ENCODE measurements at regions not wholly inside any gene's neighbourhood (a gene's known extent, or its start where the extent isn't known, plus 50 kb on each side); places are given as distances from the start of the nearest gene placed in this dataset.

DNA sequence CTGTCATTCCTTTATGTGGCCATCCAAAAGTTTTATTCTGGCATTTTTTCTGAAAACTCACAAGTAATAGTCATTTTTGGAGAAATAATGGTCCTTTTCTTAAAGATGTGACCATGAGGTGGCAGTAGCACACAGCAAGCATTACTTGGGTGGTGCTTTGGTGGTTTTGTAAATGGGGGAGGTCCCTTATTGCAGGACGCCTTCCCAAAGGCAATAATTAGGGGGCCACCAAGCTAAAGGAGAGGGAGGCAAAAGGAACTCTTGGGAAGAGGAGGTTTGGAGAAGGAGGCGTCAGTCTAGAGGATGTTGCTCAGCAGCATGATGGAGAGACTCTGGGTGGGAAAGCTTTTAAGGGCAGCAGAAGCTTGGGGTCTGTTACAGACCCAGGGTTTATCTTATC lies 422.6 kb upstream of the MMS22L start:
- TF ChIP-seq RAD21 (IDR thresholded peaks at IDR 0.05 in 1 of 2, conservative IDR thresholded peaks at IDR 0.05 in 1 of 2; ENCODE audit: low read depth in 2 of 2, low read length in 2 of 2) = peak; percentile 94
- TF ChIP-seq TBP (IDR thresholded peaks at IDR 0.05; ENCODE audit: low read depth, low read length) = no peak
- TF ChIP-seq, protein P1, sequence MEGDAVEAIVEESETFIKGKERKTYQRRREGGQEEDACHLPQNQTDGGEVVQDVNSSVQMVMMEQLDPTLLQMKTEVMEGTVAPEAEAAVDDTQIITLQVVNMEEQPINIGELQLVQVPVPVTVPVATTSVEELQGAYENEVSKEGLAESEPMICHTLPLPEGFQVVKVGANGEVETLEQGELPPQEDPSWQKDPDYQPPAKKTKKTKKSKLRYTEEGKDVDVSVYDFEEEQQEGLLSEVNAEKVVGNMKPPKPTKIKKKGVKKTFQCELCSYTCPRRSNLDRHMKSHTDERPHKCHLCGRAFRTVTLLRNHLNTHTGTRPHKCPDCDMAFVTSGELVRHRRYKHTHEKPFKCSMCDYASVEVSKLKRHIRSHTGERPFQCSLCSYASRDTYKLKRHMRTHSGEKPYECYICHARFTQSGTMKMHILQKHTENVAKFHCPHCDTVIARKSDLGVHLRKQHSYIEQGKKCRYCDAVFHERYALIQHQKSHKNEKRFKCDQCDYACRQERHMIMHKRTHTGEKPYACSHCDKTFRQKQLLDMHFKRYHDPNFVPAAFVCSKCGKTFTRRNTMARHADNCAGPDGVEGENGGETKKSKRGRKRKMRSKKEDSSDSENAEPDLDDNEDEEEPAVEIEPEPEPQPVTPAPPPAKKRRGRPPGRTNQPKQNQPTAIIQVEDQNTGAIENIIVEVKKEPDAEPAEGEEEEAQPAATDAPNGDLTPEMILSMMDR (IDR thresholded peaks at IDR 0.05; ENCODE audit: control extremely low read depth in 1 of 3, insufficient read depth in 1 of 3, low read depth in 1 of 3, low read length in 3 of 3) = peak in 2 of 3 experiments; percentile 60 to 62; a peak in 3 of 4 replicates
- no peak for TF ChIP-seq TCF12 (IDR thresholded peaks at IDR 0.05; ENCODE audit: low read depth, low read length)
- TF ChIP-seq BRCA1 (IDR thresholded peaks at IDR 0.05; ENCODE audit: low read depth, low read length) = no peak
- TF ChIP-seq SAP30 (IDR thresholded peaks at IDR 0.05; ENCODE audit: insufficient read depth, insufficient replicate concordance, low read length) = no peak
- Histone ChIP-seq H4K91ac (replicated peaks; ENCODE audit: insufficient read length, low read length) (peak overlapping the region; percentile 81), H3K4me3 (ENCODE audit: extremely low read depth in 1 of 4, insufficient read depth in 2 of 4, low read depth in 3 of 4, low read length in 4 of 4) (no peak overlapping the region), H3K9me3 (ENCODE audit: insufficient read depth in 2 of 2, low read depth in 1 of 2, low read length in 1 of 2) (no peaks in the 10 kb centered on the region), H2BK12ac (ENCODE audit: low read depth, low read length) (no peak overlapping the region; the same call in 1 of the 2 replicates), H3K4me2 (ENCODE audit: insufficient read depth in 1 of 2, low read depth in 2 of 2, low read length in 2 of 2) (no peak overlapping the region), H3K56ac (replicated peaks; ENCODE audit: insufficient read length, low read depth, low read length) (no peak overlapping the region), H3K27me3 (replicated peaks in 1 of 4; ENCODE audit: control insufficient read depth in 3 of 4, extremely low read depth in 1 of 4, insufficient read depth in 3 of 4, low read length in 3 of 4) (no peaks in the 10 kb centered on the region), H2BK120ac (replicated peaks; ENCODE audit: low read depth, low read length) (no peak overlapping the region), H2BK20ac (ENCODE audit: low read length) (no peak overlapping the region), H2BK15ac (ENCODE audit: low read length) (no peak overlapping the region), H3K36me3 (ENCODE audit: control insufficient read depth in 2 of 4, insufficient read depth in 4 of 4, low read length in 3 of 4) (no peaks in the 10 kb centered on the region), H3K23me2 (ENCODE audit: low read depth, low read length) (no peaks in the 10 kb centered on the region), H3K4ac (replicated peaks; ENCODE audit: insufficient read length, low read depth, low read length) (no peak overlapping the region), H4K8ac (ENCODE audit: extremely low read depth, insufficient read depth, low read length) (no peak overlapping the region), H3K79me1 (ENCODE audit: low read depth, low read length) (no peaks in the 10 kb centered on the region), H3K18ac (ENCODE audit: extremely low read depth, low read length) (no peak overlapping the region), H3K79me2 (ENCODE audit: control insufficient read depth in 1 of 2, insufficient read depth in 2 of 2, low read length in 2 of 2) (no peaks in the 10 kb centered on the region), H2AK5ac (ENCODE audit: low read depth, low read length) (no peak overlapping the region), H3K27ac (ENCODE audit: low read depth, low read length) (no peak overlapping the region), H3K4me1 (replicated peaks in 1 of 4; ENCODE audit: control insufficient read depth in 3 of 4, insufficient read depth in 4 of 4, low read length in 3 of 4) (0 out of 7 replicates have a peak, but pooled peaks cover 0 to 2% (median 0%) of the 10 kb centered on the region in 4 experiments), H4K5ac (ENCODE audit: insufficient read length, low read depth, low read length) (no peak overlapping the region), H4K20me1 (replicated peaks in 1 of 2; ENCODE audit: control insufficient read depth in 1 of 2, insufficient read depth in 2 of 2, low read length in 2 of 2) (no peaks in the 10 kb centered on the region), H3K23ac (ENCODE audit: insufficient read length) (no peak overlapping the region), H3K14ac (ENCODE audit: insufficient read length) (no peak overlapping the region), H2BK5ac (ENCODE audit: low read depth, low read length) (peak overlapping the region; percentile 32; the same call in 1 of the 2 replicates), H2AFZ (ENCODE audit: low read length) (peak overlapping the region; percentile 97), H3K9ac (replicated peaks in 1 of 4; ENCODE audit: extremely low read depth in 1 of 4, low read depth in 3 of 4, low read length in 3 of 4) (no peak overlapping the region)
- WGBS, 2 experiments (ENCODE audit: extremely low coverage in 1 of 2, insufficient coverage in 1 of 2, insufficient read length in 1 of 2, insufficient replicate concordance in 2 of 2, low coverage in 1 of 2, low lambda C conversion rate in 2 of 2, missing lambda C conversion rate in 1 of 2) = 16% methylated on average over 2 of the region's 2 CpGs; no CpG with 5 or more reads in 1 of the 2 experiments
- peak; percentile 84 for FAIRE-seq
- CTCF ChIA-PET (ENCODE audit: partially characterized antibody) = interaction anchor here (0.7 to 3.8 kb wide), 20 partner anchors 10 to 1044 kb away, joined by 3 to 23 read pairs (median 4); no protein-coding TSS in a partner anchor
- peak in 1 of 2 experiments; percentile 59 for DNase-seq (ENCODE audit: low read depth in 1 of 2, low spot score in 2 of 2)
- POLR2A ChIA-PET (ENCODE audit: partially characterized antibody) = no interaction called here
